CD14-positive monocyte (primary cell): ENCODE measurements at regions not wholly inside any gene's neighbourhood (a gene's known extent, or its start where the extent isn't known, plus 50 kb on each side); places are given as distances from the start of the nearest gene placed in this dataset.

ENCODE experiments used
- DNase-seq, 3 donors: peaks; one replicate each; pipeline ENCODE4 v3.0.0-alpha.2; 2011 to 2022
- H2AFZ ChIP-seq: 2 replicates; pipeline ENCODE4 v1.6.0; 2012; ENCODE audit warnings: mild to moderate bottlenecking, low read depth, low read length, inconsistent platforms; ENCODE audit not compliant: insufficient read depth, poor library complexity, severe bottlenecking
- H3K27ac ChIP-seq, 2 donors: 1 replicate in 1 of 2; 2 replicates in 1 of 2; pipeline ENCODE4 v1.5.1; 2012 to 2013; ENCODE audit warnings: low read length in 2 of 2, control low read depth in 1 of 2, inconsistent platforms in 1 of 2, low read depth in 1 of 2, mild to moderate bottlenecking in 1 of 2
- H3K27me3 ChIP-seq, 2 donors: one replicate each; pipeline versions ENCODE4 v1.6.0 to v1.6.1; 2011 to 2013; ENCODE audit warnings: low read length in 2 of 2; ENCODE audit not compliant: control insufficient read depth in 2 of 2, insufficient read depth in 2 of 2
- H3K36me3 ChIP-seq, 2 donors: replicated peaks in 1 of 2; 1 replicate in 1 of 2; 2 replicates in 1 of 2; pipeline versions ENCODE4 v1.5.1 to v1.6.1; 2012 to 2013; ENCODE audit warnings: low read length in 2 of 2, control low read depth in 1 of 2, inconsistent platforms in 1 of 2, mild to moderate bottlenecking in 1 of 2; ENCODE audit not compliant: insufficient read depth in 2 of 2, control insufficient read depth in 1 of 2
- H3K4me1 ChIP-seq, 2 donors: 1 replicate in 1 of 2; 2 replicates in 1 of 2; pipeline versions ENCODE4 v1.5.1 to v1.6.1; 2012 to 2013; ENCODE audit warnings: low read length in 2 of 2, control low read depth in 1 of 2, inconsistent platforms in 1 of 2, mild to moderate bottlenecking in 1 of 2, moderate library complexity in 1 of 2; ENCODE audit not compliant: insufficient read depth in 2 of 2, control insufficient read depth in 1 of 2
- H3K4me2 ChIP-seq: replicated peaks from 2 replicates; pipeline ENCODE3; 2012; ENCODE audit warnings: low read length, moderate library complexity, mild to moderate bottlenecking; ENCODE audit not compliant: poor library complexity, severe bottlenecking; ENCODE audit errors: extremely low read depth
- H3K4me3 ChIP-seq, 3 experiments: fragments of 200-600 bp in 1 of 3; sonication (generic) in 1 of 3; replicated peaks in 1 of 3; 1 replicate in 2 of 3; 2 replicates in 1 of 3; pipeline ENCODE4 v1.5.1; 2011 to 2013; ENCODE audit warnings: low read length in 3 of 3, mild to moderate bottlenecking in 3 of 3, control low read depth in 2 of 3, low read depth in 2 of 3, inconsistent platforms in 1 of 3, moderate library complexity in 1 of 3
- H3K79me2 ChIP-seq: 2 replicates; pipeline ENCODE4 v1.6.0; 2012; ENCODE audit warnings: mild to moderate bottlenecking, control low read depth, inconsistent platforms, low read length, moderate library complexity; ENCODE audit not compliant: insufficient read depth
- H3K9ac ChIP-seq: 2 replicates; pipeline ENCODE4 v1.6.0; 2017; ENCODE audit warnings: low read length, mild to moderate bottlenecking; ENCODE audit not compliant: insufficient read depth, poor library complexity, severe bottlenecking
- H3K9me3 ChIP-seq, 2 donors: replicated peaks in 1 of 2; 1 replicate in 1 of 2; 2 replicates in 1 of 2; pipeline versions ENCODE4 v1.5.1 to v1.6.1; 2012 to 2013; ENCODE audit warnings: low read length in 2 of 2, control low read depth in 1 of 2; ENCODE audit not compliant: control insufficient read depth in 1 of 2, insufficient read depth in 1 of 2
- H4K20me1 ChIP-seq: 2 replicates; pipeline ENCODE4 v1.6.0; 2012; ENCODE audit warnings: mild to moderate bottlenecking, low read length, control low read depth, moderate library complexity; ENCODE audit not compliant: insufficient read depth
- H3K27ac Mint-ChIP-seq, 7 donors: one replicate each; pipeline ENCODE4 v1.8.0; 2020; ENCODE audit warnings: mild to moderate bottlenecking in 7 of 7, mixed read lengths in 7 of 7, moderate library complexity in 6 of 7, inconsistent platforms in 2 of 7
- H3K27me3 Mint-ChIP-seq, 3 donors: one replicate each; pipeline ENCODE4 v1.8.0; 2021 to 2022; ENCODE audit warnings: low read depth in 3 of 3, mild to moderate bottlenecking in 3 of 3, mixed read lengths in 3 of 3, moderate library complexity in 3 of 3, inconsistent platforms in 1 of 3
- H3K36me3 Mint-ChIP-seq, 2 donors: one replicate each; pipeline ENCODE4 v1.8.0; 2020; ENCODE audit warnings: mixed read lengths in 2 of 2, inconsistent platforms in 1 of 2, mild to moderate bottlenecking in 1 of 2
- H3K4me1 Mint-ChIP-seq: one replicate; pipeline ENCODE4 v1.8.0; 2020; ENCODE audit warnings: mild to moderate bottlenecking, mixed read lengths
- H3K4me3 Mint-ChIP-seq, 2 donors: one replicate each; pipeline ENCODE4 v1.8.0; 2020; ENCODE audit warnings: mild to moderate bottlenecking in 2 of 2, mixed read lengths in 2 of 2, moderate library complexity in 1 of 2
- H3K9me3 Mint-ChIP-seq, 7 donors: one replicate each; pipeline ENCODE4 v1.8.0; 2020 to 2022; ENCODE audit warnings: mixed read lengths in 7 of 7, mild to moderate bottlenecking in 6 of 7, moderate library complexity in 6 of 7, inconsistent platforms in 2 of 7
- CTCF ChIP-seq: fragments of 200-600 bp; IDR thresholded peaks from one replicate; pipeline ENCODE4 v1.8.0; 2022; ENCODE audit warnings: antibody characterized with exemption, mild to moderate bottlenecking
- WGBS: methylation state at CpG from one replicate; pipeline ENCODE4 v1.1.5; 2013; ENCODE audit warnings: missing lambda C conversion rate; ENCODE audit not compliant: insufficient coverage; 5-methylcytosine and 5-hydroxymethylcytosine counted together
- intact Hi-C, 2 donors: fragments of 100-400 bp; cut with micrococcal nuclease; formaldehyde crosslinking; loops; one replicate each; pipeline versions ENCODE4 v1.15.0 to v1.15.1; 2023

GRCh38 chr2:6538607-6539006, 327.1 kb downstream of the CMPK2 start:
- Histone ChIP-seq H3K4me2 (no peak overlapping the region), H3K27ac (no peak overlapping the region), H2AFZ (no peak overlapping the region), H4K20me1 (no peaks in the 10 kb centered on the region), H3K79me2 (no peaks in the 10 kb centered on the region), H3K4me3 (no peak overlapping the region), H3K27me3 (no peaks in the 10 kb centered on the region), H3K9ac (no peak overlapping the region), H3K36me3 (no peaks in the 10 kb centered on the region), H3K4me1 (no peaks in the 10 kb centered on the region), H3K9me3 (no peaks in the 10 kb centered on the region)
- no peak overlapping the region for H3K4me3 Mint-ChIP-seq
- TF ChIP-seq CTCF, result no peak
- WGBS, result no CpG with 5 or more reads among the region's 2 CpGs
- peaks cover 0 to 9% (median 0%) of the 10 kb centered on the region in 7 donors for H3K9me3 Mint-ChIP-seq
- intact Hi-C loops, result no loop called here
- H3K27ac Mint-ChIP-seq, result no peak overlapping the region
- H3K4me1 Mint-ChIP-seq, result no peaks in the 10 kb centered on the region
- peaks cover 1 to 2% (median 2%) of the 10 kb centered on the region in 3 donors for H3K27me3 Mint-ChIP-seq
- H3K36me3 Mint-ChIP-seq, result no peaks in the 10 kb centered on the region
- no peak for DNase-seq

GRCh38 chr2:6545336-6545735, 320.4 kb downstream of the CMPK2 start:
- Mint-ChIP-seq H3K4me3 (no peak overlapping the region), H3K27me3 (peaks cover 0 to 2% (median 1%) of the 10 kb centered on the region in 3 donors), H3K27ac (no peak overlapping the region), H3K36me3 (no peaks in the 10 kb centered on the region), H3K9me3 (peaks cover 0 to 4% (median 2%) of the 10 kb centered on the region in 7 donors), H3K4me1 (no peaks in the 10 kb centered on the region)
- Histone ChIP-seq H3K27me3 (no peaks in the 10 kb centered on the region), H3K27ac (no peak overlapping the region), H2AFZ (no peak overlapping the region), H3K4me3 (no peak overlapping the region), H3K9me3 (no peaks in the 10 kb centered on the region), H4K20me1 (no peaks in the 10 kb centered on the region), H3K4me1 (no peaks in the 10 kb centered on the region), H3K36me3 (no peaks in the 10 kb centered on the region), H3K4me2 (no peak overlapping the region), H3K79me2 (no peaks in the 10 kb centered on the region), H3K9ac (no peak overlapping the region)
- intact Hi-C loops, result no loop called here
- DNase-seq, result no peak
- no peak for TF ChIP-seq CTCF
- no CpG with 5 or more reads among the region's 1 CpG for WGBS
